GM21576 (cell line): ENCODE measurements at regions not wholly inside any gene's neighbourhood (a gene's known extent, or its start where the extent isn't known, plus 50 kb on each side); places are given as distances from the start of the nearest gene placed in this dataset.
"Not testable (repeated sequence)": the region's sequence is repeated elsewhere in the genome, so short reads cannot be mapped to it uniquely, and the experiment has no call there.

Source experiments
- ATAC-seq: cut with Tn5 transposase; IDR thresholded peaks from one replicate; pipeline ENCODE4 v1.9.1; 2021; ENCODE audit warnings: mild to moderate bottlenecking, moderate library complexity; ENCODE audit not compliant: unreplicated experiment

DNA sequence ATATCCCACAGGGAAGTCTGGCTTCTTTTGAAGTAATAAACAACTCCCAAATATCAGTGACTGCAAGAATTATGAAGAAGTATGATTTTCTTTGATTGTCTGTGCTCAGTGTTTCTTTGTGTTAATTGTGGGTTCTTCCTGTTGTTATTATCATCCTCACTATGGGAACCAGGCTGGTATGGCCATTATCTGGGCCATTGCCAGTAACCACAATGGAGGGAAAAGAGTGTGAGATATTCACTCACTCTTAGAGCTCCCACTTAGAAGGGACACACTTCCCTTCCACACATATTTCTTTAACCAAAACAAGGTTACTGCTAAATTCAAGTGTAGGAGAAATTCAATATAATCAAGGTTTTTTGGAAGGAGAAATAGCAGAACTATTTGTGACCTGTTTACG is 503.7 kb downstream of the SLC6A15 start:
- no peak for ATAC-seq

DNA sequence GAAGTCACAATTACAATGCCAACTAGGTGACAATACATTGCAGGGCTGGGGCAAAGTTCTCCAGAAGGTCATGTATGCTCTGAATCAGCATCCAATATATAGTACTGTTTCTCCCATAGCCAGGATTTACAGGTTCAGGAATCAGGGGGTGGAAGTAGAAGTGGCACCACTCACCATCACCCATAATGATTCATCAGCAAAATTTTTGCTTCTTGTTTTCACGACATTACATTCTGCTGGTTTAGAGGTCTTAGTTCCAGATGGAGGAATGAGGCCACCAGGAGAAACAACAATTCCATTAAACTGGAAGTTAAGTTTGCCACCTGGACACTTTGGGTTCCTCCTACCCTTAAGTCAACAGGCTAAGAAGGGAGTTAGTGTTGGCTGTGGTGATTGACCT is 505.9 kb downstream of the SLC6A15 start:
- ATAC-seq = not testable (repeated sequence)

DNA sequence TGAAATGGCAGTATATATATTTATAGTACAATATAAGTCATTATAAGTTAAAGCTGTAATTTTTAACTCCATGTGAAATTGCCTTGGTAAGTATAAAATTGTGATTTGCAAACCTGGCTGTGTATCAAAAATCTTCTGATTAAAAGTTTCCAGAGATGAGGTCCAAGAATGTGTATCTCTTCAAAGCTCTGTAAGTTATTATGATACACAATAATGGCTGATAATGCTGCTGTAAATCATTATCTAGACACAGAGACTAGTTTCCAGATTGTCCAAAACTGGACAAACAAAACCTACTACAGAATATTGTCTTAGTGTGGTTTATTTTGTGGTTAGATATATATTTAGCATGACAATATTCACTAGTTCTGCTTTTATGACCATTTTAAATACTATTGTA is 514.8 kb downstream of the SLC6A15 start:
- no peak for ATAC-seq

DNA sequence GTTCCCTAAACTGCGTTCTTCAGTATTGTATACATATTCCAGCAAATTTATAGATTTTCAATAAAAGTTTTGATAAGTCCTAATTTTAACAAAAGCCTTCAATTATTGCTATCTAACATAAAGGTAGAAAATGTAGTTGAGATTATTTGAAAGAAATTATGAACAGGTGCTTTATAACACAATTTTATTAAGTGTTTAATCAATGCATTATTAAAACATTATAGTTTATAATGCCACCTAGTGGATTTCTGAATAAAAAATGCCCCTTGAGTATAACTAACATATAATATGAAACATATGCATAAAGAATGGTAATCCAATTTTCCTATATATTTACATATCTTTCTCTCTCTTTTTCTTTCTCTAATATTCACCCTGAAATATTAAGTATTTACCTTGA is 515.3 kb downstream of the SLC6A15 start:
- ATAC-seq = no peak

DNA sequence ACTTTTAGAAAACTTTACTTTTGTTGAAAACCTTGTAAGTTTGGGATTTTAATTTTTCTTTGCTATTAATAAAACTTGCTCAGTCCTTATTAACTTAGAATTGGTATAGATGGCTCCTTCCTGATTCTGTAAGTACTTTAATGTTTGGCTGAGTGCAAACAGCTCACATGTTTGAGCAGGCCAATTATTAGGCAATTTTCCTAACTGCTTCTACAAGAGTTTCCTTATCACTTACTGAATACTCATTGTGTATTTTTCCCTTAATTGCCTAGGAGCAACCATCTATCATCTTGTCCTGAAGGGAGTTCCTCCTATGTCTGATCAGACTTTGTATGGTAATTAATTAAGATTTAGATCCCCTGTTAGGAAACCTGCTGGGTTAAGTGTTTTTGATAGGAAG is 521.4 kb downstream of the SLC6A15 start:
- not testable (repeated sequence) for ATAC-seq

DNA sequence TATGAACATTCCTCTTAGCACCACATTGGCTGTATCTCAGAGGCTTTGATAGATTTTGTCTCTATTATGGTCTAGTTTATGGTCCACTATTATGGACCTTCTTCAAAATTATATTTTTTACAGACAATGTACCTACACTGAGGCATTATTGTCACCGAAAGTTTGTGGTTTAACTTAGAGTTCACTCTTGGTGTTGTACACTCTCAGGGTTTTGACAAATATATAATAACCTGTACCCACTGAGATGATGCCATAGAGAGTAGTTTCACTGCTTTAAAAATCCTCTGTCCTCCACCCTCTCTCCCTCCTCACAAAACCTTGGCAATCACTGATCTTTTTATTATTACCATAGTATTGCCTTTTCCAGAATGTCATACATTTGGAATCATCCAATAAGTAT is 528.2 kb downstream of the SLC6A15 start:
- no peak for ATAC-seq

DNA sequence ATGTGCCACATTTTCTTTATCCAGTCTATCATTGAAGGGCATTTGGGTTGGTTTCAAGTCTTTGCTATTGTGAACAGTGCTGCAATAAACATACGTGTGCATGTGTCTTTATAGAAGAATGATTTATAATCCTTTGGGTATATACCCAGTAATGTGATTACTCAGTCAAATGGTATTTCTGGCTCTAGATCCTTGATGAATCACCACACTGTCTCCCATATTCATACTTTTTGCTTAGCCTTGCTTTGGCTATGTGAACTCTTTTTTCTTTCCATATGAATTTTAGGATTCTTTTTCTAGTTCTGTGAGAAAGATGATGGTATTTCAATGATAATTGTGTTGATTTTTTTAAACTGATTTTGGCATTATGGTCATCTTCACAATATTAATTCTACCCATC is 530.1 kb downstream of the SLC6A15 start:
- ATAC-seq = not testable (repeated sequence)

DNA sequence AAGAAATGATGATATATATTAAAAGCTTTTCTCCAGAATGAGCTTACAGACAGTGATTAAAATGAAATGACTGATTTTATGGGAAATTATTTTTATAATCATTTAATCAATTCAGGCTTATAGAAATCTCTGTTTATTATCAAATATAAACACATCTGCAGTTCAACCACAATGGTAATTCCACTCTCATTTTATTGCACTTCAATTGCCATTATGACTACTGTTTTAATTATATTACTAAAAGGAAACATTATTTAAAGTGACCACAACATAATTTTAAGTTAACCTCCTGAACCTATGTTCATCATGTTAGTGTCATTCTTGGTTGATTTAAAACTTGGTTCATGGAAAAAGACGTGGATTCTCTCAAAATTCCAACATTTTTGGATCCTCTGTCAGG is 536.3 kb downstream of the SLC6A15 start:
- no peak for ATAC-seq

DNA sequence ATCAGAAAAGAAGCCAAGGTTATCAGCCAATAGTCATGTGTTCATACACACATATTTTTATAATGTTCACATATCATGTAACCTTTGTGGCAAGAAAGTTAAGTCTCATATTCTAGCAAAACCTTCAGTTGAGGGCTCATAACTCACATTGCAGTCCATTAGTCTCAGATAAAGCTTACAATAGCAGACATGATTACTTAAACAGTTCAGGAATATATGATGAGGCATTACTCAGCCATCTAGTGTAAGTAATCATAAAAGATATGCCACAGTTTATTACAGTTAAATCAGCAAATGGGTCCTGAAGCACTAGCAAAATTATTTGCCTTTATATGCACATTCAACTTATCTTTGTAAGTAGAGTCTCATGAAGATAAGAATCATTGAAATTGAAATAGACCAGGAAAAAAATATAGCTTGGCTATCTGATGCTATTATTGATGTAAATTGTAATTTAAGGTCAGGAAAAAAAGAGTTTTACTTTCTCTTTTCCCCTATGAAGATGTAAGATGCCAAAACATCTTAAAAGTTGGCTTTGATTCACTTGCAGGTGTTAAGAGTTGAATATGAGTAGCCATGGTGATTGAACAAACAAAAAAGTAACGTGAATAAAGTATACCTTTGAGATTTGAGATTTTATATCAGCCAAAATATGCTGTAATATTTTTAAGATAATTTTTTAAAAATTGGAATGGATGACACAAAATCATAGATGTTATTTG is 537.0 kb downstream of the SLC6A15 start:
- no peak for ATAC-seq

DNA sequence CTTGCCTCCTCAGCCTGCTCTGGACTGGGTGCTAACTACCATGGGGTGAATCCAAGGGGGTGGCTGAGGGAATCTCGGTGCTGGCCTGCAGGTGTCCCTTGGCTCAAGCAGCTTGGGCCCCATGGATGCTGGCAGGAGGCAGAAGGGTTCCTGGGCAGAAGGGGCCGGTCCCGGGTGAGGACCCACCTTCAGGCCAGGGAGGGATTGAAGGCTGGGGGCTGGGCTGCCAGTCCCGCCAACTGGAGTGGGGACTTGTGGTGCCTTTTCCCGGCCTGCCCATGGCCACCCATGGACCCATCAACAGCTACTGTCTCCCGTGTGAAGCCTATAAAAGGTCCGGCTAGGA is 550.1 kb downstream of the SLC6A15 start:
- ATAC-seq = no peak

DNA sequence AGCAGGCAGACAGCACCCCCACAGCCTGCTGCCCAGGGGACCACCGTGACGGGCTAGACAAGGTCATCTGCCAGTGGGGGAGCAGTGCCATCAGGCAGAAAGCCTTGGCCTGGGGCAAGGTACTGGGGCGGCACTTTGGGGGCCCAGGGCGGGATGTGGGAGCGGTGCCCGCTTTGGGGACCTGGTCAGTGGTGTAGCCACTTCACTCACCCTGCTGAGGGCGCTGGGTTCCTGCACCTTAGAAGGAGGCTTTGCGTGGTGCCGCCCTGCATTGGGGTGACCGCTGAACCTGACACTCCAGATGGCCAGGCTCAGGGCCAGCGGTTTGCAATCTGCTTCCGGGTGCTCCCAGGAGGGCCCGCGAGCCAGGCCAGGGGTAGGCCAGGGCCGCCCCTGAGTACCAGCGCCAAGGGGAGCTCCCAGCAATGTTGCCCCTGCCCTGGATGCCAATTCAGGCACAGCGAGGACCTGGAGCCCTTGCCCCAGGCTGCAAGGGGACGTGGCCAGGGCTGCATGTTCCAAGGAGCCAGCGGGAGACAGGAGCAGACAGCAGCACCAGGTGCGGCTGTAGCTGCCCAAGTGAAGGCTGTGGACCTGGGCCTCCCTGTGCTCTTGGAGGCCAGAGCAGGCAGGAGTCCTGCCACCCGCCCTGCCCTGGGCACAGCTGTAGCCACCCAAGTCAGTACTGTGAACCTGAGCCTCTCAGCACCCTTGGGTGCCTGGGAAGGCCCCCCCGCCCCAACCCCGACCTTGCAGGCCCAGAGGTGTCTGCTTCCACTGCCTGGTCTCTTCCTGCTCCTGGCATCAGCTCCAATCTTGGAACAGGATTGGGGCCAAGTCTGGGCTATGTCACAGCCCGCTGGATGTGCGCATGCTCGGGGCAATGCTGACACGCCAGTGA is 550.7 kb downstream of the SLC6A15 start:
- no peak for ATAC-seq

DNA sequence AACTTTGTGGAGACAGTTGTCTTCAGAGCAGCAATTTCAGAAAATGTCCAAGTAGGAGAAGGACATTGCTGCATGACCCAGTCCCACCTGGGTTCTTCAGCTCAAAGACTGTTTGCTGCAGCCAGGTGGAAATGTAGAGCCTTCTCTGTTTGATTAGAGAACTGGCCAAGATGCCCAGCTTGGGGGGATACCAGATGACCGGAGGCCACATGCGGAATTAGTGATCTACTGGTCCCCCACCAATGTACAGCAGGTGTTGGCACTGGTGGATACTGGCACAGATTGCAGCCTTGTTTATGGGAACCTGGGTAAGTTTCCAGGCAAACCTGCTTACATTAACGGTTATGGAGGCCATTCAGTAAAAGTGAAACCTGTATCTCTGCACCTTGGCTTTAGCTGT is 555.3 kb downstream of the SLC6A15 start:
- no peak for ATAC-seq

DNA sequence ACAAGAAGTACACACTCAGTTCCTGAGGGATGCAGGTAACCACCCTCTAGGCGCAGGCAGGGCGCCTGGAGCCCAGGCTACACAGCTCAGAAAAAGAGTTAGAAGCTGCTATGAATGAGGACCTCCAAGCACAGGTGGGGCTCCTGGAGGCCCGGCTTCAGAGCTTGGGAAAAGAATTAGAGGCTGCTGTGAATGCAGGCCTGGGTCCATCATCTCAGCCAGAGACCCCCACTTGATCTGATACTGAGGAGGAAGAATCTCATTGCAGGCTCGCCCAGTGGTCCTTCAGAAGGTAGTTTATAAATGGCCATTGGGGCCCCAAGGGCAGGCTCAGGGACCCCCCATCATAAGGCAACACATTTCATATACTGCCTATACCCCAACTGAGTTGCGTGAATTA is 556.4 kb downstream of the SLC6A15 start:
- no peak for ATAC-seq

DNA sequence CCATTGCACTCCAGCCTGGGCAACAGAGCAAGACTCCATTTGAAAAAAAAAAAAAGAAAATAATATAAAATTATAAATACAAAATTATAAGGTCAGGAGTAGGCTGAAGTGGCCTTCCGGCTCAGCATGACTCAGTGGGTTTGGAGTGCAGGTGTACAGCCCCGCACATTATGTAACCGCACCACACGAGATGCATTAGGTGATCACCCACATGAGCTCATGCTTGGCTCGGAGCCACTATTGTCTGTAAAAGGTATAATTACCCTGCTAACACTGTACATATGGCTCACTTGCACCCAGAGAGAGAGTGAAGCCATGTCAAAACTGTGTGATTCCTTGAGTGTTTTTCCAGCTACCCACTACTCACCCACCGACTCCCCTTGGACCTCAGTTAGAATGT is 557.0 kb downstream of the SLC6A15 start:
- ATAC-seq = no peak

DNA sequence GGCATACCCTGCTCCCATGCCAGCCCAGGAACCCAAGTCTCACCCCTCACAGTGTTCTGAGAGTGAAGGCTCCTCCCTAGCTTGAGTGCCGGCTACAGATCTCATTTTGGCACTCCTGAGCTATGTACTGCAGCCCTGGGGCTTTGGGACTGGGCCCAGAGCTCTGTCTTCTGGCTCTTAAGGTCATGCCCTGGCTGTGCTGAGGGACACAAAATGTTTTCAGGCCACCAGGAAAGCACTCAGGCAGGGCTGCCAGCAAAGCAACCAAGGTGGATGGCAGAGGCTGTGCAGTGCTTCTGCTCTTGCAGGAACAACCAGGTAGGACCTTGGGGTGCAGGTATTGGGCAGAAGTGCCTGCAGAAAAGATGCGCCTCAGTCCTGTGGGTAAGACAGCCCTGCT is 564.0 kb downstream of the SLC6A15 start:
- no peak for ATAC-seq

DNA sequence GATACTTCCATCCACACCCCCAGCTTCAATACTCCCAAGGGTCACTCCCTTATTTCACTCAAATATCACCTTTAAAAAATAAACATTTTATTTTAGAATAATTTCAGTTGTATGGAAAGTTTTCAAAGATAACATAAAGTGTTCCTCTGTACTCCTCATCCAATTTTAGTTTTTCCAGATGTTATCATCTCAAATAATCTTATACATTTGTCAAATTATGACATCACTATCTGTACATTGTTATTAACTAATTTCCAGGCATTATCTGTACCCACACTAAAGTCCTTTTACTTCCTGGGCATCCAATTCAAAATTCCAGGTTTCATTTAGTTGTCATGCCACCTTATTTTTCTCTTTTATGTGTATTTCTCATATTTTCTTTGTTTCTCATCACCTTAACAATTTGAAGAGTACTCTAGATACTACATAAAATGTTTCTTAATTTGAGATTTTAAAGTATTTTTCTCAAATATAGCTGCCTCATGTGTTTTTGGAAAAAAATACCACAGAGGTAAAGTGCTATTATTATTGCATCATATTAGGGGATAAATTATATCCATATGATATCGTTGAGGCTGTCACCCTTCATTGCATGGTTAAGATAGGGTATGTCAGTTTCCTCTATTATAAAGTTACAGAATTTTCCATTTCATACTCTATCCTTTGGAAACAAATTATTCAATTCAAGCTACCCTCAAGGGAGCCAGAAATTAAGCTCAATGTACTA is 571.0 kb downstream of the SLC6A15 start:
- ATAC-seq = no peak

DNA sequence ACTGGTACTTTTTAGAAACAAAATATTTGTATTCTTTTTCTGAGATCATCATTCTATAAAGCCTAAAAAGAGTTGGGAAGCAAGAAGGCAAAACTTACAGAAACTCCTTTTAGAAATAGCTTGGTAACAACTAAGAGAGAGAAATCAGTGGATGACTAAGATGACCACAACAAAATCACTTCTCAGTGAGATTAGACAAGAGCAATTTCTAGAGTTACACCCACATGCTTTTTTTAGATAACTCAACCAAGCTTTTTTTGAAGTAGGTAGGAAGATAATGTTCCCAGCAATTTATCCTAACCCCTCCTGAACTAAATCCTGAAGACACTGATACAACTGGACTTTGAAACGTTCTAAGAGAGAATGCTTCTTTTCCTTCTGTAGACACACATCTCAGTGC is 576.4 kb downstream of the SLC6A15 start:
- no peak for ATAC-seq

DNA sequence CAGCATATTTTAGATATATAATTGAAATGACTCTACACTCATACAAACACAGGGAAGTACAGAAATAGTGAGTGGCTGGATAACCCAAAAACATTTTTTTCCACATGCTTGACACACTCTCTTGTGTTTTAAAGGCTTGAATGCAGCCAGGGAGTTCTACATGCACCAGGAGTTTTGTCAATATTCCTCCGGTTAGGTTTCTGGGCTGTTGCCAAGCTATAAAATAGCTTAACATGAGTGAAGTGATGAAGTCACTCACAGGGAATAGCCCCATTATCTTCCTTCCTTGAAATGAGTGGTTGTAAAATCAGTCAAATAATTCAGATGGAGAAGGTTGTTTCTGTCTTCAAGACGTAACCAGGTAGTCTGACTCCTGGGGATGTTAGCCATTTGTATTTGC is 582.7 kb downstream of the SLC6A15 start:
- no peak for ATAC-seq

DNA sequence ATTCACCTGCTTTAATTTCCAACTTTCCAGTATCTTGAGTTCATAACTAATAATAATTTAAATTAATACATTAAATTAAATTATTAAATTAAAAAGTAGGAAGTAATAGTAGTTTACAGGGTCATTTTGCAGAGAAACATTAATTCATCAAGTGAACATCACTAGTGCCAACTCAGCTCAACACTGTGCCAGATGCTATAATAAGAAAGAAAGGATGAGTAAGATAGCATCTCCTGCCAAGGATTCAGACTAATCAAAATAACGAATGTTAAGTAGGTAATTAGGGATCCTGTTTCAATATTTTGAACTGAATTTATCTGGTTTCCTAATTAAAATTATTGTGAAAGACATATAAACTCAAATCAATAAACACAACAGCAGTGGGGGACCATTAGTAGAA is 596.7 kb downstream of the SLC6A15 start:
- ATAC-seq = no peak

DNA sequence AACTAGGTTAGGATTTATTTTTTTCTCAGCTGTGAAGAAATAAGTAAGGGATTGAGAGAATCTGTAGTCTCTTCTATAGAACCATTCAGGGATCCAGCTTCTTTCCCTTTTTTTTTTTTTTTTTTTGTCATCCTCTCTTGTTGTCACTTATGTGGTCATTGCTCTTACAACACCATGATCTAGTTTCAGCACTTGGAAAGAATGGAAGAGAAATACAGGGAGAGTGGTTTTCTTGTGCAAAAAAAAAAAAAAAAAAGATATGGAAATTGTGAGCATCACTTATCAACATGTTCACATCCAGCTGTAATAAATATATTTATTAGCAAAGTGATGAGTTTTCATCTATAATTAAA is 599.3 kb downstream of the SLC6A15 start:
- ATAC-seq = no peak

DNA sequence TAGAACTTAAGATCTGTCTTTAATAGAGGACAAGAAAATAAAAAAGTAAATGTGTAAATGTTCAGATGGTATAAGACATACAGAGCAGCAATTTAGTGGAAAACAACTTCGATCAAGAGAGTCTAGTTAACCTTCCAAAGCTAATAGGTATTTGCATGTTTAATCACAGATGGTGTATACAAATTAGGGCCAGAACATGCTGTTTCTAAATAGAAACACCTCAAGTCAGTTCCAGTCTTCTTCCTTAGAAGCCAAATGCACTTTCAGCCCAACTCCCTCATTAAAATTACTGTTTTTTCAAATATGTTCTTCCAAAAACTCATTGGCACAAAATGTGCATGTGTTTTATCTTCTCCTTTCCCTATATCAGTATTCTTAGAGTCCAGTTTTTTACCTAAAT is 604.4 kb downstream of the SLC6A15 start:
- ATAC-seq = no peak

DNA sequence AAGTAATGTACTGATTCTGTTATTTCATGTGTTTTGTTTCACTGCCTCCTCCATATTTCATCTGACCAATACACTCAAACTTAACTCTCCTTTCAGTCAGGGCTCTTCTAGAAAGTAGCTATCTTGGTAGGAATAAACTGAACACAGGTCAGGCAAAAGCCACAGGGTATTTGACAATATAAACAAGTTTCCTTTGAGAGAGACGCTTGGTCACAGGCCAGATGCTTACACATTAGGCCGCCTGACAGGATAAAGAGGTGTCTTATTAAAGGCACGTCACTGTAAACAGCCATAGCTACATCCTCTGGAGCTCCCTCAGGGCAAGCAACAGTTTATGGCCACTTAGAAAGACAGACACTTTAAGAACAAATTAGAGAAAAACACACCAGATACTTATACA is 607.5 kb downstream of the SLC6A15 start:
- ATAC-seq = no peak
